CD14-positive monocyte (primary cell): ENCODE measurements at regions not wholly inside any gene's neighbourhood (a gene's known extent, or its start where the extent isn't known, plus 50 kb on each side); places are given as distances from the start of the nearest gene placed in this dataset.

Experiments
- DNase-seq, 3 donors: peaks; one replicate each; pipeline ENCODE4 v3.0.0-alpha.2; 2011 to 2022
- H2AFZ ChIP-seq: 2 replicates; pipeline ENCODE4 v1.6.0; 2012; ENCODE audit warnings: mild to moderate bottlenecking, low read depth, low read length, inconsistent platforms; ENCODE audit not compliant: insufficient read depth, poor library complexity, severe bottlenecking
- H3K27ac ChIP-seq, 2 donors: 1 replicate in 1 of 2; 2 replicates in 1 of 2; pipeline ENCODE4 v1.5.1; 2012 to 2013; ENCODE audit warnings: low read length in 2 of 2, control low read depth in 1 of 2, inconsistent platforms in 1 of 2, low read depth in 1 of 2, mild to moderate bottlenecking in 1 of 2
- H3K27me3 ChIP-seq, 2 donors: one replicate each; pipeline versions ENCODE4 v1.6.0 to v1.6.1; 2011 to 2013; ENCODE audit warnings: low read length in 2 of 2; ENCODE audit not compliant: control insufficient read depth in 2 of 2, insufficient read depth in 2 of 2
- H3K36me3 ChIP-seq, 2 donors: replicated peaks in 1 of 2; 1 replicate in 1 of 2; 2 replicates in 1 of 2; pipeline versions ENCODE4 v1.5.1 to v1.6.1; 2012 to 2013; ENCODE audit warnings: low read length in 2 of 2, control low read depth in 1 of 2, inconsistent platforms in 1 of 2, mild to moderate bottlenecking in 1 of 2; ENCODE audit not compliant: insufficient read depth in 2 of 2, control insufficient read depth in 1 of 2
- H3K4me1 ChIP-seq, 2 donors: 1 replicate in 1 of 2; 2 replicates in 1 of 2; pipeline versions ENCODE4 v1.5.1 to v1.6.1; 2012 to 2013; ENCODE audit warnings: low read length in 2 of 2, control low read depth in 1 of 2, inconsistent platforms in 1 of 2, mild to moderate bottlenecking in 1 of 2, moderate library complexity in 1 of 2; ENCODE audit not compliant: insufficient read depth in 2 of 2, control insufficient read depth in 1 of 2
- H3K4me2 ChIP-seq: replicated peaks from 2 replicates; pipeline ENCODE3; 2012; ENCODE audit warnings: low read length, moderate library complexity, mild to moderate bottlenecking; ENCODE audit not compliant: poor library complexity, severe bottlenecking; ENCODE audit errors: extremely low read depth
- H3K4me3 ChIP-seq, 3 experiments: fragments of 200-600 bp in 1 of 3; sonication (generic) in 1 of 3; replicated peaks in 1 of 3; 1 replicate in 2 of 3; 2 replicates in 1 of 3; pipeline ENCODE4 v1.5.1; 2011 to 2013; ENCODE audit warnings: low read length in 3 of 3, mild to moderate bottlenecking in 3 of 3, control low read depth in 2 of 3, low read depth in 2 of 3, inconsistent platforms in 1 of 3, moderate library complexity in 1 of 3
- H3K79me2 ChIP-seq: 2 replicates; pipeline ENCODE4 v1.6.0; 2012; ENCODE audit warnings: mild to moderate bottlenecking, control low read depth, inconsistent platforms, low read length, moderate library complexity; ENCODE audit not compliant: insufficient read depth
- H3K9ac ChIP-seq: 2 replicates; pipeline ENCODE4 v1.6.0; 2017; ENCODE audit warnings: low read length, mild to moderate bottlenecking; ENCODE audit not compliant: insufficient read depth, poor library complexity, severe bottlenecking
- H3K9me3 ChIP-seq, 2 donors: replicated peaks in 1 of 2; 1 replicate in 1 of 2; 2 replicates in 1 of 2; pipeline versions ENCODE4 v1.5.1 to v1.6.1; 2012 to 2013; ENCODE audit warnings: low read length in 2 of 2, control low read depth in 1 of 2; ENCODE audit not compliant: control insufficient read depth in 1 of 2, insufficient read depth in 1 of 2
- H4K20me1 ChIP-seq: 2 replicates; pipeline ENCODE4 v1.6.0; 2012; ENCODE audit warnings: mild to moderate bottlenecking, low read length, control low read depth, moderate library complexity; ENCODE audit not compliant: insufficient read depth
- H3K27ac Mint-ChIP-seq, 7 donors: one replicate each; pipeline ENCODE4 v1.8.0; 2020; ENCODE audit warnings: mild to moderate bottlenecking in 7 of 7, mixed read lengths in 7 of 7, moderate library complexity in 6 of 7, inconsistent platforms in 2 of 7
- H3K27me3 Mint-ChIP-seq, 3 donors: one replicate each; pipeline ENCODE4 v1.8.0; 2021 to 2022; ENCODE audit warnings: low read depth in 3 of 3, mild to moderate bottlenecking in 3 of 3, mixed read lengths in 3 of 3, moderate library complexity in 3 of 3, inconsistent platforms in 1 of 3
- H3K36me3 Mint-ChIP-seq, 2 donors: one replicate each; pipeline ENCODE4 v1.8.0; 2020; ENCODE audit warnings: mixed read lengths in 2 of 2, inconsistent platforms in 1 of 2, mild to moderate bottlenecking in 1 of 2
- H3K4me1 Mint-ChIP-seq: one replicate; pipeline ENCODE4 v1.8.0; 2020; ENCODE audit warnings: mild to moderate bottlenecking, mixed read lengths
- H3K4me3 Mint-ChIP-seq, 2 donors: one replicate each; pipeline ENCODE4 v1.8.0; 2020; ENCODE audit warnings: mild to moderate bottlenecking in 2 of 2, mixed read lengths in 2 of 2, moderate library complexity in 1 of 2
- H3K9me3 Mint-ChIP-seq, 7 donors: one replicate each; pipeline ENCODE4 v1.8.0; 2020 to 2022; ENCODE audit warnings: mixed read lengths in 7 of 7, mild to moderate bottlenecking in 6 of 7, moderate library complexity in 6 of 7, inconsistent platforms in 2 of 7
- CTCF ChIP-seq: fragments of 200-600 bp; IDR thresholded peaks from one replicate; pipeline ENCODE4 v1.8.0; 2022; ENCODE audit warnings: antibody characterized with exemption, mild to moderate bottlenecking
- WGBS: methylation state at CpG from one replicate; pipeline ENCODE4 v1.1.5; 2013; ENCODE audit warnings: missing lambda C conversion rate; ENCODE audit not compliant: insufficient coverage; 5-methylcytosine and 5-hydroxymethylcytosine counted together
- intact Hi-C, 2 donors: fragments of 100-400 bp; cut with micrococcal nuclease; formaldehyde crosslinking; loops; one replicate each; pipeline versions ENCODE4 v1.15.0 to v1.15.1; 2023

- TF ChIP-seq CTCF = no peak
- Mint-ChIP-seq H3K9me3 (peaks cover 3 to 10% (median 5%) of the 10 kb centered on the region in 7 donors), H3K27ac (no peak overlapping the region), H3K27me3 (peaks cover 0 to 11% (median 5%) of the 10 kb centered on the region in 3 donors), H3K36me3 (peaks cover 0 to 2% of the 10 kb centered on the region in 2 donors), H3K4me3 (no peak overlapping the region), H3K4me1 (peaks cover 76% of the 10 kb centered on the region)
- no peak for DNase-seq
- no peak overlapping the region for H3K4me2 ChIP-seq
- H3K9ac ChIP-seq = no peak overlapping the region
- WGBS = 70% methylated on average over 2 of the region's 6 CpGs
- peaks cover 71 to 73% of the 10 kb centered on the region in 2 donors for H3K4me1 ChIP-seq
- intact Hi-C loops = no loop called here
- no peaks in the 10 kb centered on the region for H4K20me1 ChIP-seq
- peaks cover 0 to 7% of the 10 kb centered on the region in 2 donors for H3K9me3 ChIP-seq
- no peak overlapping the region for H2AFZ ChIP-seq
- no peak overlapping the region for H3K4me3 ChIP-seq
- H3K27me3 ChIP-seq = no peaks in the 10 kb centered on the region
- no peaks in the 10 kb centered on the region for H3K36me3 ChIP-seq
- H3K27ac ChIP-seq = no peak overlapping the region
- no peaks in the 10 kb centered on the region for H3K79me2 ChIP-seq
These were observed 171.7 kb downstream of the MACROH2A1 start for GRCh38 chr5:135227064-135228022.

- Histone ChIP-seq H3K9me3 (peaks cover 0 to 7% of the 10 kb centered on the region in 2 donors), H4K20me1 (no peaks in the 10 kb centered on the region), H3K4me3 (peak overlapping the region in 1 of 3 experiments; percentile 18), H3K4me1 (peaks cover 66 to 68% of the 10 kb centered on the region in 2 donors), H3K9ac (peak overlapping the region; percentile 16), H3K27me3 (no peaks in the 10 kb centered on the region), H3K4me2 (peak overlapping the region; percentile 53), H3K27ac (peak overlapping the region; percentile 22 to 52), H2AFZ (peak overlapping the region; percentile 50), H3K79me2 (no peaks in the 10 kb centered on the region), H3K36me3 (no peaks in the 10 kb centered on the region)
- Mint-ChIP-seq H3K4me3 (peak overlapping the region; percentile 54 to 77), H3K27me3 (peaks cover 0 to 11% (median 5%) of the 10 kb centered on the region in 3 donors), H3K36me3 (peaks cover 0 to 2% of the 10 kb centered on the region in 2 donors), H3K4me1 (peaks cover 74% of the 10 kb centered on the region), H3K27ac (peak overlapping the region; percentile 27 to 85 (median 66)), H3K9me3 (peaks cover 3 to 6% (median 5%) of the 10 kb centered on the region in 7 donors)
- whole genome bisulfite sequencing = 7% methylated on average over 9 of the region's 16 CpGs
- intact Hi-C loops = no loop called here
- peak in 1 of 3 donors; percentile 30 for DNase-seq
- no peak for TF ChIP-seq CTCF
These were observed 173.0 kb downstream of the MACROH2A1 start for GRCh38 chr5:135225856-135226560.
